ENCODE measurements at regions not wholly inside any gene's neighbourhood (a gene's known extent, or its start where the extent isn't known, plus 50 kb on each side); places are given as distances from the start of the nearest gene placed in this dataset.

DNA sequence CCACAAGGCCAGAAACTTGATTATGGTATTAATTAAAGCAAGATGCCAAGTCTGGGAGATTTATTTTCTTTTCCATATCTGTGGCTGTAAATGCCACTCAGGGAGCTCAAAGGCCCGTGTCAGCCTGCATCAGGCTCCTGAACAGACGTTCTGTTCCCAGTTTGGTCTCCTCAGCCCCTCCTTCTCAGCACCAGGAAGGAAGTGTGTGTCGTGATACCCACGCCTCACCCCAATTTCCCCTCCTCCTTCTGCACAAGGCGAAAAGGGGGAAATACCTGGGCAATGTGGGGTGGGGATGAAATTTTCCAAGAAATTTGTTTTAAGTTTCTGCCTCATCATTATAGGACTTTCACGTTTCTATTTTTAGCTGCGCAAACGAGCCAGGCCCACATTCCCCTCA, 112.0 kb downstream of the SYF2 start:
- no peak for TF ChIP-seq TAF1 (IDR thresholded peaks at IDR 0.05; ENCODE audit: low read depth)
- TF ChIP-seq RAD21 (conservative IDR thresholded peaks at IDR 0.05): no peak
- TF ChIP-seq, protein P1, sequence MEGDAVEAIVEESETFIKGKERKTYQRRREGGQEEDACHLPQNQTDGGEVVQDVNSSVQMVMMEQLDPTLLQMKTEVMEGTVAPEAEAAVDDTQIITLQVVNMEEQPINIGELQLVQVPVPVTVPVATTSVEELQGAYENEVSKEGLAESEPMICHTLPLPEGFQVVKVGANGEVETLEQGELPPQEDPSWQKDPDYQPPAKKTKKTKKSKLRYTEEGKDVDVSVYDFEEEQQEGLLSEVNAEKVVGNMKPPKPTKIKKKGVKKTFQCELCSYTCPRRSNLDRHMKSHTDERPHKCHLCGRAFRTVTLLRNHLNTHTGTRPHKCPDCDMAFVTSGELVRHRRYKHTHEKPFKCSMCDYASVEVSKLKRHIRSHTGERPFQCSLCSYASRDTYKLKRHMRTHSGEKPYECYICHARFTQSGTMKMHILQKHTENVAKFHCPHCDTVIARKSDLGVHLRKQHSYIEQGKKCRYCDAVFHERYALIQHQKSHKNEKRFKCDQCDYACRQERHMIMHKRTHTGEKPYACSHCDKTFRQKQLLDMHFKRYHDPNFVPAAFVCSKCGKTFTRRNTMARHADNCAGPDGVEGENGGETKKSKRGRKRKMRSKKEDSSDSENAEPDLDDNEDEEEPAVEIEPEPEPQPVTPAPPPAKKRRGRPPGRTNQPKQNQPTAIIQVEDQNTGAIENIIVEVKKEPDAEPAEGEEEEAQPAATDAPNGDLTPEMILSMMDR (IDR thresholded peaks at IDR 0.05; ENCODE audit: poor library complexity, severe bottlenecking): no peak
- TF ChIP-seq POLR2AphosphoS5 (IDR thresholded peaks at IDR 0.05): no peak
- no peak for TF ChIP-seq MXI1 (conservative IDR thresholded peaks at IDR 0.05; ENCODE audit: poor library complexity, severe bottlenecking)
- TF ChIP-seq, protein P2, sequence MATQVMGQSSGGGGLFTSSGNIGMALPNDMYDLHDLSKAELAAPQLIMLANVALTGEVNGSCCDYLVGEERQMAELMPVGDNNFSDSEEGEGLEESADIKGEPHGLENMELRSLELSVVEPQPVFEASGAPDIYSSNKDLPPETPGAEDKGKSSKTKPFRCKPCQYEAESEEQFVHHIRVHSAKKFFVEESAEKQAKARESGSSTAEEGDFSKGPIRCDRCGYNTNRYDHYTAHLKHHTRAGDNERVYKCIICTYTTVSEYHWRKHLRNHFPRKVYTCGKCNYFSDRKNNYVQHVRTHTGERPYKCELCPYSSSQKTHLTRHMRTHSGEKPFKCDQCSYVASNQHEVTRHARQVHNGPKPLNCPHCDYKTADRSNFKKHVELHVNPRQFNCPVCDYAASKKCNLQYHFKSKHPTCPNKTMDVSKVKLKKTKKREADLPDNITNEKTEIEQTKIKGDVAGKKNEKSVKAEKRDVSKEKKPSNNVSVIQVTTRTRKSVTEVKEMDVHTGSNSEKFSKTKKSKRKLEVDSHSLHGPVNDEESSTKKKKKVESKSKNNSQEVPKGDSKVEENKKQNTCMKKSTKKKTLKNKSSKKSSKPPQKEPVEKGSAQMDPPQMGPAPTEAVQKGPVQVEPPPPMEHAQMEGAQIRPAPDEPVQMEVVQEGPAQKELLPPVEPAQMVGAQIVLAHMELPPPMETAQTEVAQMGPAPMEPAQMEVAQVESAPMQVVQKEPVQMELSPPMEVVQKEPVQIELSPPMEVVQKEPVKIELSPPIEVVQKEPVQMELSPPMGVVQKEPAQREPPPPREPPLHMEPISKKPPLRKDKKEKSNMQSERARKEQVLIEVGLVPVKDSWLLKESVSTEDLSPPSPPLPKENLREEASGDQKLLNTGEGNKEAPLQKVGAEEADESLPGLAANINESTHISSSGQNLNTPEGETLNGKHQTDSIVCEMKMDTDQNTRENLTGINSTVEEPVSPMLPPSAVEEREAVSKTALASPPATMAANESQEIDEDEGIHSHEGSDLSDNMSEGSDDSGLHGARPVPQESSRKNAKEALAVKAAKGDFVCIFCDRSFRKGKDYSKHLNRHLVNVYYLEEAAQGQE (IDR thresholded peaks at IDR 0.05; ENCODE audit: borderline replicate concordance): no peak
